Small intestine (tissue), 7 donors: ENCODE measurements at regions not wholly inside any gene's neighbourhood (a gene's known extent, or its start where the extent isn't known, plus 50 kb on each side); places are given as distances from the start of the nearest gene placed in this dataset.

ENCODE experiments used
- DNase-seq, 2 donors: peaks; one replicate each; pipeline versions ENCODE4 v3.0.0 to v3.0.0-alpha.2; 2013
- FAIRE-seq: peaks from 2 replicates; lab custom pipeline; 2012; peaks lifted over from hg19 to GRCh38; lab: Jason Lieb, UNC
- H3K27ac ChIP-seq, 3 donors: one replicate each; pipeline ENCODE4 v1.5.1; 2013; ENCODE audit warnings: low read length in 2 of 3, mild to moderate bottlenecking in 2 of 3, control low read depth in 1 of 3, inconsistent platforms in 1 of 3, low read depth in 1 of 3, moderate library complexity in 1 of 3
- H3K27me3 ChIP-seq, 3 donors: one replicate each; pipeline ENCODE4 v1.6.1; 2013; ENCODE audit warnings: low read length in 3 of 3, inconsistent platforms in 1 of 3; ENCODE audit not compliant: control insufficient read depth in 3 of 3, insufficient read depth in 3 of 3
- H3K36me3 ChIP-seq, 3 donors: one replicate each; pipeline ENCODE4 v1.6.1; 2013; ENCODE audit warnings: low read length in 3 of 3, inconsistent platforms in 1 of 3, low read depth in 1 of 3, mild to moderate bottlenecking in 1 of 3, moderate library complexity in 1 of 3; ENCODE audit not compliant: control insufficient read depth in 3 of 3, insufficient read depth in 2 of 3
- H3K4me1 ChIP-seq, 3 donors: one replicate each; pipeline ENCODE4 v1.6.1; 2013; ENCODE audit warnings: low read length in 2 of 3, inconsistent platforms in 1 of 3, low read depth in 1 of 3, mild to moderate bottlenecking in 1 of 3, moderate library complexity in 1 of 3; ENCODE audit not compliant: control insufficient read depth in 3 of 3, insufficient read depth in 2 of 3
- H3K4me3 ChIP-seq, 3 donors: one replicate each; pipeline ENCODE4 v1.5.1; 2013; ENCODE audit warnings: low read length in 3 of 3, control low read depth in 1 of 3, inconsistent platforms in 1 of 3, low read depth in 1 of 3, mild to moderate bottlenecking in 1 of 3, moderate library complexity in 1 of 3
- H3K9me3 ChIP-seq, 2 donors: one replicate each; pipeline ENCODE4 v1.6.1; 2013; ENCODE audit warnings: low read depth in 1 of 2, low read length in 1 of 2; ENCODE audit not compliant: control insufficient read depth in 2 of 2, insufficient read depth in 1 of 2
- WGBS, 3 donors: extraction: QIAGEN DNeasy Blood & Tissue Kit; methylation state at CpG; one replicate each; pipeline ENCODE4 v1.1.7; 2013; 5-methylcytosine and 5-hydroxymethylcytosine counted together
- donor health status: healthy with polysubstance abuse.
- donor health status: control.
- donor health status: control.
- donor health status: Bipolar disorder and iron deficiency.
- donor health status: healthy.

- H3K4me1 ChIP-seq = no peaks in the 10 kb centered on the region
- no peak overlapping the region for H3K4me3 ChIP-seq
- FAIRE-seq (no peak), DNase-seq (no peak)
- no peak overlapping the region for H3K27ac ChIP-seq
- no peaks in the 10 kb centered on the region for H3K36me3 ChIP-seq
- no peaks in the 10 kb centered on the region for H3K27me3 ChIP-seq
- no peaks in the 10 kb centered on the region for H3K9me3 ChIP-seq
Observed at GRCh38 chr1:70891051-70891843, 156.4 kb downstream of the PTGER3 start.

GRCh38 chr1:70892140-70892539 is 155.5 kb downstream of the PTGER3 start:
- Histone ChIP-seq H3K4me1 (no peaks in the 10 kb centered on the region), H3K36me3 (no peaks in the 10 kb centered on the region), H3K27ac (no peak overlapping the region), H3K9me3 (no peaks in the 10 kb centered on the region), H3K4me3 (no peak overlapping the region), H3K27me3 (no peaks in the 10 kb centered on the region)
- DNase-seq (no peak), FAIRE-seq (no peak)
- 91 to 95% (median 92%) methylated on average over 2 of the region's 2 CpGs for WGBS, 3 donors

GRCh38 chr1:70892930-70893329 is 154.7 kb downstream of the PTGER3 start:
- 0 to 7% (median 3%) methylated on average over 1 of the region's 1 CpG for WGBS, 3 donors
- Histone ChIP-seq H3K27ac (no peak overlapping the region), H3K36me3 (no peaks in the 10 kb centered on the region), H3K4me1 (no peaks in the 10 kb centered on the region), H3K9me3 (no peaks in the 10 kb centered on the region), H3K4me3 (no peak overlapping the region), H3K27me3 (no peaks in the 10 kb centered on the region)
- no peak for FAIRE-seq
- no peak for DNase-seq

GRCh38 chr1:70893381-70893780 is 154.2 kb downstream of the PTGER3 start:
- Histone ChIP-seq H3K36me3 (no peaks in the 10 kb centered on the region), H3K4me3 (no peak overlapping the region), H3K4me1 (no peaks in the 10 kb centered on the region), H3K9me3 (no peaks in the 10 kb centered on the region), H3K27ac (no peak overlapping the region), H3K27me3 (no peaks in the 10 kb centered on the region)
- 55 to 66% (median 62%) methylated on average over 3 of the region's 3 CpGs for WGBS, 3 donors
- DNase-seq = no peak
- no peak for FAIRE-seq

DNA sequence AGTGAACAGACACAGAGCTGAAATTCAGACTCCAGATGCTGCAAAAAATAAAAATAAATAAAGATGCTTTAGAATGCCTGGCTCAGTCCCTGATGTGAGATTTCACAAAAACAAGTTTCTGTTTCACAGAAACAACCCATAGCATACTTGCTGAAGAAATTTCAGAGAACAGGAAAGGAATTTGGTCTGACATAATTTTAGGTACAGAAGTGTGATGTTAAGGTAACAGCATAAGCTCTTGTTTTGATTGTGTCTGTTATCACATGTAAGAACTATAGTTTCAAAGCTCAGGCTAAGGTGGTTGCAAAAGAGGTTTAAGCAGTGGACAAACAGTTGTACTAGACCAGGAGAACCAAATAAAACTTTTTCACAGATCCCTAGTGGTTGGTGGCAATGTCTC is 152.1 kb downstream of the PTGER3 start:
- no peaks in the 10 kb centered on the region for H3K9me3 ChIP-seq
- no peaks in the 10 kb centered on the region for H3K4me1 ChIP-seq
- FAIRE-seq (no peak), DNase-seq (no peak)
- no peaks in the 10 kb centered on the region for H3K36me3 ChIP-seq
- no peaks in the 10 kb centered on the region for H3K27me3 ChIP-seq
- H3K27ac ChIP-seq = no peak overlapping the region
- no peak overlapping the region for H3K4me3 ChIP-seq

DNA sequence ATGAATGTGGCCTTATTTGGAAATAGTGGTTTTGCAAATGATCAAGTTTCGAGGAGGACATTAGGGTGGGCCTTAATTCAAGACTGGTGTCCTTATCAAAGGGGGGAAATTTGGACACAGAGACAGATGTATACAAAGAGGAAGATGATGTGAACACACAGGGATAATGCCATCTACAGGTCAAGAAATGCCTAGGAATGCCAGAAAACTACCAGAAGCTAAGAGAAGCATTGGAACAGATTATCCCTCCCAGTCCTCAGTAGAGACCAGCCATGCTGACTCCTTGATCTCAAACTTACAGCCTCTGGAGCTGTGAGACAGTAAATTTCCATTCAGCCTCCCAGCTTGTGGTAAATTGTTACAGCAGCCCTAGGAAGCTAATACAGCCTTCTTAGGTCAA is 151.4 kb downstream of the PTGER3 start:
- Histone ChIP-seq H3K9me3 (no peaks in the 10 kb centered on the region), H3K4me3 (no peak overlapping the region), H3K27me3 (no peaks in the 10 kb centered on the region), H3K4me1 (no peaks in the 10 kb centered on the region), H3K36me3 (no peaks in the 10 kb centered on the region), H3K27ac (no peak overlapping the region)
- DNase-seq (no peak), FAIRE-seq (no peak)
- 47 to 55% (median 52%) methylated on average over 1 of the region's 1 CpG for WGBS, 3 donors

GRCh38 chr1:70897273-70897672 is 150.3 kb downstream of the PTGER3 start:
- WGBS, 3 donors = 58 to 81% (median 71%) methylated on average over 4 of the region's 4 CpGs
- no peak overlapping the region for H3K4me3 ChIP-seq
- no peaks in the 10 kb centered on the region for H3K4me1 ChIP-seq
- FAIRE-seq (no peak), DNase-seq (no peak)
- no peaks in the 10 kb centered on the region for H3K9me3 ChIP-seq
- no peaks in the 10 kb centered on the region for H3K36me3 ChIP-seq
- H3K27ac ChIP-seq = no peak overlapping the region
- no peaks in the 10 kb centered on the region for H3K27me3 ChIP-seq

- H3K9me3 ChIP-seq = no peaks in the 10 kb centered on the region
- DNase-seq (no peak), FAIRE-seq (no peak)
- no peaks in the 10 kb centered on the region for H3K4me1 ChIP-seq
- H3K36me3 ChIP-seq = no peaks in the 10 kb centered on the region
- no peak overlapping the region for H3K27ac ChIP-seq
- no peak overlapping the region for H3K4me3 ChIP-seq
- no peaks in the 10 kb centered on the region for H3K27me3 ChIP-seq
Observed at GRCh38 chr1:70899735-70900134, 147.9 kb downstream of the PTGER3 start.

GRCh38 chr1:70902211-70902610 is 145.4 kb downstream of the PTGER3 start:
- WGBS, 3 donors = 36 to 58% (median 36%) methylated on average over 1 of the region's 1 CpG
- Histone ChIP-seq H3K27me3 (no peaks in the 10 kb centered on the region), H3K36me3 (no peaks in the 10 kb centered on the region), H3K4me1 (no peaks in the 10 kb centered on the region), H3K9me3 (no peaks in the 10 kb centered on the region), H3K27ac (no peak overlapping the region), H3K4me3 (no peak overlapping the region)
- FAIRE-seq (no peak), DNase-seq (no peak)
